Heart left ventricle (tissue), 16 donors: ENCODE measurements at regions not wholly inside any gene's neighbourhood (a gene's known extent, or its start where the extent isn't known, plus 50 kb on each side); places are given as distances from the start of the nearest gene placed in this dataset.

Experiments
- ATAC-seq, 4 donors: fragments of 200-7000 bp; cut with Tn5 transposase; one replicate each; pipeline ENCODE4 v1.9.1; 2020 to 2022; ENCODE audit warnings: moderate library complexity in 4 of 4, mild to moderate bottlenecking in 3 of 4, moderate number of reproducible peaks in 1 of 4
- DNase-seq, 5 donors: peaks; one replicate each; pipeline ENCODE4 v3.0.0-alpha.2; 2020
- H3K27ac ChIP-seq, 12 donors: fragments of 200-600 bp; sonication (generic) in 4 of 12; one replicate each; pipeline versions ENCODE4 v1.5.0 to v1.8.0; 2016 to 2022; ENCODE audit warnings: mild to moderate bottlenecking in 2 of 12
- H3K27me3 ChIP-seq, 9 donors: fragments of 200-600 bp; sonication (generic) in 2 of 9; one replicate each; pipeline versions ENCODE4 v1.5.1 to v1.8.0; 2016 to 2022; ENCODE audit warnings: mild to moderate bottlenecking in 3 of 9
- H3K36me3 ChIP-seq, 9 donors: fragments of 200-600 bp; sonication (generic) in 2 of 9; one replicate each; pipeline versions ENCODE4 v1.5.0 to v1.8.0; 2018 to 2022; ENCODE audit warnings: mild to moderate bottlenecking in 2 of 9
- H3K4me1 ChIP-seq, 12 donors: fragments of 200-600 bp; sonication (generic) in 4 of 12; one replicate each; pipeline versions ENCODE4 v1.5.0 to v1.8.0; 2016 to 2022; ENCODE audit warnings: mild to moderate bottlenecking in 3 of 12
- H3K4me3 ChIP-seq, 12 donors: fragments of 200-600 bp; sonication (generic) in 4 of 12; one replicate each; pipeline versions ENCODE4 v1.5.0 to v1.8.0; 2017 to 2022; ENCODE audit warnings: mild to moderate bottlenecking in 9 of 12, moderate library complexity in 4 of 12
- H3K9me3 ChIP-seq, 12 donors: fragments of 200-600 bp; sonication (generic) in 4 of 12; one replicate each; pipeline versions ENCODE4 v1.5.0 to v1.8.0; 2016 to 2022; ENCODE audit warnings: mild to moderate bottlenecking in 1 of 12
- CTCF ChIP-seq, 12 donors: fragments of 200-600 bp; sonication (generic) in 4 of 12; IDR thresholded peaks; one replicate each; pipeline versions ENCODE4 v1.5.0 to v1.8.0; 2018 to 2022; ENCODE audit warnings: antibody characterized with exemption in 12 of 12, mild to moderate bottlenecking in 5 of 12
- POLR2A ChIP-seq, 2 donors: fragments of 450-650 bp; IDR thresholded peaks; one replicate each; pipeline ENCODE4 v1.6.1; 2017; ENCODE audit warnings: antibody characterized with exemption in 2 of 2, mild to moderate bottlenecking in 2 of 2, moderate library complexity in 2 of 2
- WGBS, 4 donors: extraction: QIAGEN DNeasy Blood & Tissue Kit in 2 of 4; methylation state at CpG; one replicate each; pipeline versions ENCODE4 v1.1.5 to v1.1.7; 2013 to 2018; 5-methylcytosine and 5-hydroxymethylcytosine counted together
- intact Hi-C, 10 donors: fragments of 100-400 bp; cut with DNase I; formaldehyde crosslinking; loops; one replicate each; pipeline versions ENCODE4 v1.11.1 to v1.14.2; 2022
- donor health status: ischemic (EF 13 %, LVEDD 7.1; RV severe dilation, severe dysfunction).
- donor health status: healthy with polysubstance abuse.
- donor health status: DM: no; HTN: yes; CAD: no.
- donor health status: DM: no; HTN: no; CAD: no.
- donor health status: ischemic (EF 25% LVEDD 6.9; RV normal size, moderate dysfunction).
- donor health status: ischemic (EF 25% LVEDD 5.7; RV mildly dilated, moderate dysfunction).
- donor health status: healthy.
- donor health status: DM: yes; HTN: yes; CAD: no.
- donor health status: ischemic (EF 35%, LVEDD 5.7; RV mildly dilated, moderate dysfunction).
- donor health status: nonischemic (EF 11% LVEDD 7.7; RV severe dilation, severe dysfunction).
- donor health status: DM: yes; HTN: yes; CAD: no.
- donor health status: PGD.
- donor health status: ischemic (EF 29% LVEDD 5.4; RV normal size, mild dysfunction).
- donor health status: nonischemic (EF 23%, LVEDD 6.1; RV moderate dilation, normal function).

GRCh38 chr1:81232420-81232819, 568.3 kb upstream of the ADGRL2 start:
- no peak for ATAC-seq
- WGBS, 4 donors = 45 to 53% (median 50%) methylated on average over 5 of the region's 5 CpGs

GRCh38 chr1:81231729-81232038, 569.0 kb upstream of the ADGRL2 start:
- no peak for ATAC-seq
- Histone ChIP-seq H3K36me3 (no peaks in the 10 kb centered on the region), H3K4me3 (peak overlapping the region in 1 of 12 donors; percentile 16), H3K27ac (no peak overlapping the region), H3K9me3 (no peaks in the 10 kb centered on the region), H3K27me3 (no peaks in the 10 kb centered on the region), H3K4me1 (peaks cover 0 to 13% (median 0%) of the 10 kb centered on the region in 12 donors)
- no peak for DNase-seq
- 49 to 65% (median 59%) methylated on average over 1 of the region's 1 CpG for WGBS, 4 donors
- TF ChIP-seq CTCF (IDR thresholded peaks at IDR 0.05) = no peak
- no peak for TF ChIP-seq POLR2A (IDR thresholded peaks at IDR 0.05)
- intact Hi-C loops = no loop called here

More at GRCh38 chr1:81232420-81232819, 568.3 kb upstream of the ADGRL2 start:
- Histone ChIP-seq H3K27me3 (no peaks in the 10 kb centered on the region), H3K36me3 (no peaks in the 10 kb centered on the region), H3K4me1 (peaks cover 0 to 17% (median 0%) of the 10 kb centered on the region in 12 donors), H3K27ac (no peak overlapping the region), H3K4me3 (no peak overlapping the region), H3K9me3 (no peaks in the 10 kb centered on the region)
- intact Hi-C loops = no loop called here
- DNase-seq = no peak
- TF ChIP-seq CTCF (IDR thresholded peaks at IDR 0.05) (no peak), POLR2A (IDR thresholded peaks at IDR 0.05) (no peak)

- Histone ChIP-seq H3K36me3 (no peaks in the 10 kb centered on the region), H3K27ac (no peak overlapping the region), H3K9me3 (no peaks in the 10 kb centered on the region), H3K4me3 (peak overlapping the region in 1 of 12 donors; percentile 16), H3K4me1 (peaks cover 0 to 13% (median under 1%) of the 10 kb centered on the region in 12 donors), H3K27me3 (no peaks in the 10 kb centered on the region)
- WGBS, 4 donors = 52 to 66% (median 58%) methylated on average over 6 of the region's 6 CpGs
- intact Hi-C loops = no loop called here
- ATAC-seq (no peak), DNase-seq (no peak)
- TF ChIP-seq CTCF (IDR thresholded peaks at IDR 0.05) = no peak
- no peak for TF ChIP-seq POLR2A (IDR thresholded peaks at IDR 0.05)
Measured at GRCh38 chr1:81230983-81231728, 569.6 kb upstream of the ADGRL2 start.

GRCh38 chr1:81228926-81229325, 571.8 kb upstream of the ADGRL2 start:
- ATAC-seq = peak in 1 of 4 donors; percentile 20
- TF ChIP-seq POLR2A (IDR thresholded peaks at IDR 0.05) = no peak
- no peak for TF ChIP-seq CTCF (IDR thresholded peaks at IDR 0.05)
- no peak for DNase-seq
- no peaks in the 10 kb centered on the region for H3K36me3 ChIP-seq
- no peak overlapping the region for H3K27ac ChIP-seq
- no peaks in the 10 kb centered on the region for H3K9me3 ChIP-seq
- peaks cover 0 to 20% (median 4%) of the 10 kb centered on the region in 12 donors for H3K4me1 ChIP-seq
- no peak overlapping the region for H3K4me3 ChIP-seq
- 69 to 77% (median 75%) methylated on average over 6 of the region's 6 CpGs for WGBS, 4 donors
- intact Hi-C loops = loop anchor here in 2 of 10 donors (5.0 to 10.0 kb wide), 2 partner anchors 83 to 86 kb away; no protein-coding TSS in a partner anchor
- H3K27me3 ChIP-seq = no peaks in the 10 kb centered on the region
